Caco-2 (cell line): ENCODE measurements at regions not wholly inside any gene's neighbourhood (a gene's known extent, or its start where the extent isn't known, plus 50 kb on each side); places are given as distances from the start of the nearest gene placed in this dataset.

Experiments used
- BruUV-seq: library from RNA; stranded (reverse); fragments of 400-500 nt; replicated peaks from 2 replicates; lab custom pipeline; 2021; lab: Mats Ljungman, UMichigan
- CTCF ChIA-PET: fragments of 300-600 bp; sonication (Branson Sonifier 250); formaldehyde crosslinking; loops from one replicate; lab custom pipeline; 2022; ENCODE audit warnings: antibody characterized with exemption; lab: Charles Lee
- POLR2A ChIA-PET: fragments of 300-600 bp; sonication (Branson Sonifier 250); formaldehyde crosslinking; loops from one replicate; lab custom pipeline; 2022; ENCODE audit warnings: antibody characterized with exemption; lab: Charles Lee
- DNase-seq, 2 experiments: peaks; one replicate each; pipeline versions ENCODE4 v3.0.0 to v3.0.0-alpha.2; 2020 to 2022
- H3K27me3 ChIP-seq: replicated peaks from 2 replicates; pipeline ENCODE4 v1.6.0; 2011; ENCODE audit warnings: low read length; ENCODE audit not compliant: control insufficient read depth, insufficient read depth
- H3K36me3 ChIP-seq: 2 replicates; pipeline ENCODE4 v1.5.1; 2011; ENCODE audit warnings: low read length; ENCODE audit not compliant: control insufficient read depth, insufficient read depth
- H3K4me1 ChIP-seq: fragments of 250-450 bp; sonication (Bioruptor Pico); 2 replicates; pipeline ENCODE4 v1.5.1; 2020; ENCODE audit warnings: mild to moderate bottlenecking
- H3K4me3 ChIP-seq: 2 replicates; pipeline ENCODE4 v1.5.1; 2011; ENCODE audit warnings: low read depth, mild to moderate bottlenecking, control low read depth, low read length
- H3K9me3 ChIP-seq: fragments of 250-450 bp; sonication (Bioruptor Pico); 2 replicates; pipeline ENCODE4 v1.5.1; 2020; ENCODE audit warnings: mild to moderate bottlenecking, moderate library complexity
- H3K27ac Mint-ChIP-seq: one replicate; pipeline ENCODE4 v1.8.0; 2022; ENCODE audit warnings: mixed read lengths; ENCODE audit not compliant: unreplicated experiment
- H3K27me3 Mint-ChIP-seq: one replicate; pipeline ENCODE4 v1.8.0; 2022; ENCODE audit warnings: mixed read lengths; ENCODE audit not compliant: insufficient read depth, unreplicated experiment
- H3K36me3 Mint-ChIP-seq: one replicate; pipeline ENCODE4 v1.8.0; 2022; ENCODE audit warnings: mild to moderate bottlenecking, mixed read lengths; ENCODE audit not compliant: insufficient read depth, unreplicated experiment
- H3K4me1 Mint-ChIP-seq: one replicate; pipeline ENCODE4 v1.8.0; 2022; ENCODE audit warnings: low read depth, mixed read lengths; ENCODE audit not compliant: unreplicated experiment
- H3K4me3 Mint-ChIP-seq: one replicate; pipeline ENCODE4 v1.8.0; 2022; ENCODE audit warnings: mild to moderate bottlenecking, moderate library complexity, mixed read lengths; ENCODE audit not compliant: unreplicated experiment
- H3K9me3 Mint-ChIP-seq: one replicate; pipeline ENCODE4 v1.8.0; 2022; ENCODE audit warnings: mixed read lengths; ENCODE audit not compliant: unreplicated experiment
- CTCF ChIP-seq, 2 experiments: fragments of 200-600 bp in 1 of 2; IDR thresholded peaks; 1 replicate in 1 of 2; 2 replicates in 1 of 2; pipeline versions ENCODE4 v1.5.1 to v1.8.0; 2011 to 2022; ENCODE audit warnings: antibody characterized with exemption in 1 of 2, control low read depth in 1 of 2, inconsistent platforms in 1 of 2, low read depth in 1 of 2, low read length in 1 of 2, mild to moderate bottlenecking in 1 of 2, moderate library complexity in 1 of 2; ENCODE audit not compliant: insufficient read depth in 1 of 2, severe bottlenecking in 1 of 2, unreplicated experiment in 1 of 2
- intact Hi-C: fragments of 100-400 bp; cut with micrococcal nuclease; formaldehyde crosslinking; loops from one replicate; pipeline ENCODE4 v1.10.0; 2022; ENCODE audit not compliant: unreplicated experiment

DNA sequence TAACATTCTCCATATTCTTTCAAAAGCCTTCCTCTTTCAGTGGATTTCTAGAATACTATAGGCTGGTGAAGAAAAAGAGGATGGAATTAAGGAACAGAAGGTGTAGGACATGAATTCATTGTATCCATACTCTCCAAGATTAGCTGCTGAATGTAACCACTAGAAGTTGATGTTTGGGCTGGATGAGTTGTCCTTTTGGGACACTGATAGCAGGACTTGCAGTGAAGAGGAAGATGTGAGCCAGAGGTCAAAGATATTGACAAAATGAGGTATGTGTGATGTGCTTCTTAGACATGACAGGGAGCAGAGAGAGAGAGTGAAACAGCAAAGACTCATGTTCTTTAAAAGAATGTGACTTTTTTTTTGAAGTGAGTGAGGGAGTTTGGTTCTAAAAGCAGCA is 134.3 kb upstream of the MAN1A1 start:
- H3K27ac Mint-ChIP-seq, result no peak overlapping the region
- Histone ChIP-seq H3K9me3 (no peaks in the 10 kb centered on the region), H3K36me3 (no peaks in the 10 kb centered on the region), H3K4me1 (no peaks in the 10 kb centered on the region), H3K27me3 (no peaks in the 10 kb centered on the region), H3K4me3 (no peak overlapping the region)
- no TSS peak for BruUV-seq
- peaks cover 6% of the 10 kb centered on the region for H3K27me3 Mint-ChIP-seq
- ChIA-PET CTCF (no interaction called here), POLR2A (no interaction called here)
- no peak for DNase-seq
- H3K4me3 Mint-ChIP-seq, result no peak overlapping the region
- H3K9me3 Mint-ChIP-seq, result no peaks in the 10 kb centered on the region
- intact Hi-C loops, result no loop called here
- TF ChIP-seq CTCF (IDR thresholded peaks at IDR 0.05; ENCODE audit: insufficient read depth in 1 of 2, low read depth in 1 of 2, low read length in 1 of 2, severe bottlenecking in 1 of 2, unreplicated experiment in 1 of 2), result no peak
- peaks cover 4% of the 10 kb centered on the region for H3K4me1 Mint-ChIP-seq
- no peaks in the 10 kb centered on the region for H3K36me3 Mint-ChIP-seq

DNA sequence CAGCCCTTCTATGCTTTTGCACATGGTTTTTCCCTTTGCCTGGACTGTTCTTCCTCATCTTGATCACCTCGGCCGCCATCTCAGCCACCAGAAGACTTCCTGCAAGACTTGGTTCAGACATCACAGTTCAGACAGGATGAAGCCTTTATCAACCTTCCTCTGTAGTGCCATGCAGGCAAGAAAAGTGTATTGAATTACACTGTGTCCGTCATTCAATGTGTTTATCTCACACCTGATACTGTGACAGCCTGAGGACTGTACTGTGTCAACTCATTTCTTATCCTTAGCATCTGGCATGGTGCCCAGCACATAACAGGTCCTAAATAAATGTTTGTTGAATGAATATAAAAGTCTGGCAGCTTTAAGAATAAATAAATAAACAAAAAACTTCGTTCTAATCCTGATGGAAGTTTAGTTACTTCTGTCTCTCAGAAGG is 133.3 kb upstream of the MAN1A1 start:
- DNase-seq, result no peak
- no peaks in the 10 kb centered on the region for H3K9me3 ChIP-seq
- no peaks in the 10 kb centered on the region for H3K4me1 ChIP-seq
- intact Hi-C loops, result no loop called here
- H3K36me3 ChIP-seq, result no peaks in the 10 kb centered on the region
- no peaks in the 10 kb centered on the region for H3K9me3 Mint-ChIP-seq
- no TSS peak for BruUV-seq
- no peak for TF ChIP-seq CTCF (IDR thresholded peaks at IDR 0.05; ENCODE audit: insufficient read depth in 1 of 2, low read depth in 1 of 2, low read length in 1 of 2, severe bottlenecking in 1 of 2, unreplicated experiment in 1 of 2)
- H3K27ac Mint-ChIP-seq, result no peak overlapping the region
- ChIA-PET POLR2A (no interaction called here), CTCF (no interaction called here)
- peaks cover 4% of the 10 kb centered on the region for H3K4me1 Mint-ChIP-seq
- H3K27me3 ChIP-seq, result no peaks in the 10 kb centered on the region
- peaks cover 9% of the 10 kb centered on the region for H3K27me3 Mint-ChIP-seq
- H3K36me3 Mint-ChIP-seq, result no peaks in the 10 kb centered on the region
- no peak overlapping the region for H3K4me3 ChIP-seq
- no peak overlapping the region for H3K4me3 Mint-ChIP-seq

- no peaks in the 10 kb centered on the region for H3K4me1 ChIP-seq
- Mint-ChIP-seq H3K36me3 (no peaks in the 10 kb centered on the region), H3K9me3 (no peaks in the 10 kb centered on the region), H3K4me3 (no peak overlapping the region), H3K27me3 (peaks cover 12% of the 10 kb centered on the region), H3K27ac (no peak overlapping the region), H3K4me1 (peaks cover 4% of the 10 kb centered on the region)
- DNase-seq, result no peak
- ChIA-PET POLR2A (no interaction called here), CTCF (no interaction called here)
- TF ChIP-seq CTCF (IDR thresholded peaks at IDR 0.05; ENCODE audit: insufficient read depth in 1 of 2, low read depth in 1 of 2, low read length in 1 of 2, severe bottlenecking in 1 of 2, unreplicated experiment in 1 of 2), result no peak
- no peaks in the 10 kb centered on the region for H3K27me3 ChIP-seq
- intact Hi-C loops, result no loop called here
- H3K4me3 ChIP-seq, result no peak overlapping the region
- BruUV-seq, result no TSS peak
- no peaks in the 10 kb centered on the region for H3K36me3 ChIP-seq
- H3K9me3 ChIP-seq, result no peaks in the 10 kb centered on the region
These were observed 132.4 kb upstream of the MAN1A1 start for GRCh38 chr6:119481976-119482375.
